Ascending aorta (tissue), 2 donors: ENCODE measurements at regions not wholly inside any gene's neighbourhood (a gene's known extent, or its start where the extent isn't known, plus 50 kb on each side); places are given as distances from the start of the nearest gene placed in this dataset.

ENCODE experiments used
- DNase-seq, 2 donors: peaks; one replicate each; pipeline ENCODE4 v3.0.0-alpha.2; 2019; ENCODE audit warnings: low spot score in 2 of 2
- H3K27ac ChIP-seq, 2 donors: fragments of 200-600 bp; sonication (generic); one replicate each; pipeline ENCODE4 v1.5.1; 2016 to 2017; ENCODE audit warnings: mild to moderate bottlenecking in 1 of 2
- H3K27me3 ChIP-seq: fragments of 200-600 bp; sonication (generic); one replicate; pipeline ENCODE4 v1.5.1; 2017
- H3K36me3 ChIP-seq, 2 donors: fragments of 200-600 bp; sonication (generic); one replicate each; pipeline ENCODE4 v1.5.1; 2016
- H3K4me1 ChIP-seq, 2 donors: fragments of 200-600 bp; sonication (generic); one replicate each; pipeline ENCODE4 v1.5.1; 2016 to 2017; ENCODE audit warnings: mild to moderate bottlenecking in 1 of 2
- H3K4me3 ChIP-seq, 2 donors: fragments of 200-600 bp; sonication (generic); one replicate each; pipeline ENCODE4 v1.5.1; 2016 to 2017; ENCODE audit warnings: mild to moderate bottlenecking in 1 of 2
- H3K9me3 ChIP-seq, 2 donors: fragments of 200-600 bp; sonication (generic); one replicate each; pipeline ENCODE4 v1.5.1; 2016
- intact Hi-C: fragments of 100-400 bp; cut with DNase I; formaldehyde crosslinking; loops from one replicate; pipeline ENCODE4 v1.15.1; 2023
- TF ChIP-seq, protein P1 (sequence below), 3 experiments: fragments of 200-600 bp in 2 of 3; fragments of 450-650 bp in 1 of 3; sonication (generic) in 2 of 3; IDR thresholded peaks; one replicate each; pipeline ENCODE4 v1.5.1; 2016 to 2019; ENCODE audit warnings: antibody characterized with exemption in 3 of 3, mild to moderate bottlenecking in 1 of 3, moderate library complexity in 1 of 3

DNA sequence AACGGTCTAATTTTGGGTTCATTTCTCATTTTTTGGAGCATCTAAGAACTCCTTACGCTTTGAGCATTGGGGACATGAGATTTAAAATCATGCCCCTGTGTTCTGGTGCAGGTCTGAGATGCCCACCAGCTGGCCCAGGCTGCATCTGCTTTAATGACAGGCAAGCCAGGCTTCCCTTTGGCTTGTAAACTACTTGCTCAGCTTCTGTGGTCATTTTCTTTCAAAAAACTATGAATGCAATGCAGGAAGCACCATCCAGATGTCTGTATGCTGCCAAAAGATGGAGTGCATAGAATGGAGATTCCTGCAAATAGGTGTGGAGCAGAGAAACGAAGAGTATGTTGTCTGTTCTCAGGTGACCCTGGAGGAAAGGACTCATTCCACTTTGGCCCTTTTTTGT, 399.9 kb upstream of the ADAMTSL1 start:
- TF ChIP-seq, protein P1, sequence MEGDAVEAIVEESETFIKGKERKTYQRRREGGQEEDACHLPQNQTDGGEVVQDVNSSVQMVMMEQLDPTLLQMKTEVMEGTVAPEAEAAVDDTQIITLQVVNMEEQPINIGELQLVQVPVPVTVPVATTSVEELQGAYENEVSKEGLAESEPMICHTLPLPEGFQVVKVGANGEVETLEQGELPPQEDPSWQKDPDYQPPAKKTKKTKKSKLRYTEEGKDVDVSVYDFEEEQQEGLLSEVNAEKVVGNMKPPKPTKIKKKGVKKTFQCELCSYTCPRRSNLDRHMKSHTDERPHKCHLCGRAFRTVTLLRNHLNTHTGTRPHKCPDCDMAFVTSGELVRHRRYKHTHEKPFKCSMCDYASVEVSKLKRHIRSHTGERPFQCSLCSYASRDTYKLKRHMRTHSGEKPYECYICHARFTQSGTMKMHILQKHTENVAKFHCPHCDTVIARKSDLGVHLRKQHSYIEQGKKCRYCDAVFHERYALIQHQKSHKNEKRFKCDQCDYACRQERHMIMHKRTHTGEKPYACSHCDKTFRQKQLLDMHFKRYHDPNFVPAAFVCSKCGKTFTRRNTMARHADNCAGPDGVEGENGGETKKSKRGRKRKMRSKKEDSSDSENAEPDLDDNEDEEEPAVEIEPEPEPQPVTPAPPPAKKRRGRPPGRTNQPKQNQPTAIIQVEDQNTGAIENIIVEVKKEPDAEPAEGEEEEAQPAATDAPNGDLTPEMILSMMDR (IDR thresholded peaks at IDR 0.05): no peak
- H3K4me3 ChIP-seq: no peak overlapping the region
- intact Hi-C loops: loop anchor here (10.0 kb wide), 1 partner anchor 169 kb away; no protein-coding TSS in a partner anchor
- H3K9me3 ChIP-seq: no peaks in the 10 kb centered on the region
- H3K27ac ChIP-seq: no peak overlapping the region
- no peak for DNase-seq
- no peaks in the 10 kb centered on the region for H3K36me3 ChIP-seq
- H3K27me3 ChIP-seq: no peaks in the 10 kb centered on the region
- H3K4me1 ChIP-seq: peaks cover 0 to 12% of the 10 kb centered on the region in 2 donors

- Histone ChIP-seq H3K27ac (no peak overlapping the region), H3K9me3 (no peaks in the 10 kb centered on the region), H3K36me3 (no peaks in the 10 kb centered on the region), H3K27me3 (no peaks in the 10 kb centered on the region), H3K4me3 (peak overlapping the region in 1 of 2 donors; percentile 11), H3K4me1 (peaks cover 0 to 12% of the 10 kb centered on the region in 2 donors)
- intact Hi-C loops: loop anchor here (10.0 kb wide), 1 partner anchor 171 kb away; no protein-coding TSS in a partner anchor
- no peak for DNase-seq
- TF ChIP-seq, protein P1 (IDR thresholded peaks at IDR 0.05): no peak
Observed at GRCh38 chr9:18075253-18075952, 398.6 kb upstream of the ADAMTSL1 start.

- Histone ChIP-seq H3K27me3 (no peaks in the 10 kb centered on the region), H3K4me3 (no peak overlapping the region), H3K4me1 (peaks cover 0 to 12% of the 10 kb centered on the region in 2 donors), H3K9me3 (no peaks in the 10 kb centered on the region), H3K36me3 (no peaks in the 10 kb centered on the region), H3K27ac (no peak overlapping the region)
- no peak for DNase-seq
- TF ChIP-seq, protein P1 (IDR thresholded peaks at IDR 0.05): no peak
- intact Hi-C loops: loop anchor here (10.0 kb wide), 1 partner anchor 173 kb away; no protein-coding TSS in a partner anchor
Observed at GRCh38 chr9:18077941-18078678, 395.8 kb upstream of the ADAMTSL1 start.

DNA sequence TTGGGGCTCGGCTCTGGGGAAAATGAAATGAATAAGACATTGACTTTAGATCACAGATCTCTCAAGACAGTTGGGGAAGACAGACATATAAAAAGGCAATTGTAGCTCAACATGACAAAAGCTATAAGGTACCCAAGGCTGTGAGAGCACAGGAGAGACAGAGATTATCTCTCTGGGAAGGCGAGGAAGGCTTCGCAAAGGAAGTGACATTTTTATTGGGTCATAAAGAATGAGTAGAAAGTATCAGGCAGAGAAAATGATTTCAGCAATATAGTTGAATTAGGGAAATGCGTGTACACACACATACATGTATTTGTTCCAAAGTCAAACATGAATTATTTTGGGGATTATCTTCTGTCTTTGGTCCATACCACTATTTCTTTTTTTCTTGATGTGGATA, 381.8 kb upstream of the ADAMTSL1 start:
- Histone ChIP-seq H3K27me3 (no peaks in the 10 kb centered on the region), H3K9me3 (no peaks in the 10 kb centered on the region), H3K4me1 (no peaks in the 10 kb centered on the region), H3K4me3 (no peak overlapping the region), H3K36me3 (no peaks in the 10 kb centered on the region), H3K27ac (no peak overlapping the region)
- intact Hi-C loops: no loop called here
- DNase-seq: no peak
- TF ChIP-seq, protein P1 (IDR thresholded peaks at IDR 0.05): no peak

GRCh38 chr9:18106006-18106560, 367.9 kb upstream of the ADAMTSL1 start:
- DNase-seq: no peak
- no peaks in the 10 kb centered on the region for H3K27me3 ChIP-seq
- TF ChIP-seq, protein P1 (IDR thresholded peaks at IDR 0.05): no peak
- H3K4me1 ChIP-seq: no peaks in the 10 kb centered on the region
- H3K36me3 ChIP-seq: no peaks in the 10 kb centered on the region
- H3K4me3 ChIP-seq: no peak overlapping the region
- no peak overlapping the region for H3K27ac ChIP-seq
- no peaks in the 10 kb centered on the region for H3K9me3 ChIP-seq
- intact Hi-C loops: no loop called here
